Activated naive CD8-positive, alpha-beta T cell (primary cell): ENCODE measurements at regions not wholly inside any gene's neighbourhood (a gene's known extent, or its start where the extent isn't known, plus 50 kb on each side); places are given as distances from the start of the nearest gene placed in this dataset.

Experiments used
- H3K27ac Mint-ChIP-seq: one replicate; pipeline ENCODE4 v1.8.0; 2021; ENCODE audit warnings: mixed read lengths
- H3K27me3 Mint-ChIP-seq: one replicate; pipeline ENCODE4 v1.8.0; 2021; ENCODE audit warnings: mixed read lengths
- H3K36me3 Mint-ChIP-seq: one replicate; pipeline ENCODE4 v1.8.0; 2021; ENCODE audit warnings: mixed read lengths
- H3K4me1 Mint-ChIP-seq: one replicate; pipeline ENCODE4 v1.8.0; 2021; ENCODE audit warnings: low read depth, mixed read lengths
- H3K4me3 Mint-ChIP-seq: one replicate; pipeline ENCODE4 v1.8.0; 2021; ENCODE audit warnings: mild to moderate bottlenecking, mixed read lengths
- H3K9me3 Mint-ChIP-seq: one replicate; pipeline ENCODE4 v1.8.0; 2021; ENCODE audit warnings: low read depth, mixed read lengths

- Mint-ChIP-seq H3K4me1 (no peaks in the 10 kb centered on the region), H3K4me3 (no peak overlapping the region), H3K36me3 (no peaks in the 10 kb centered on the region), H3K27me3 (peaks cover 7% of the 10 kb centered on the region), H3K9me3 (no peaks in the 10 kb centered on the region), H3K27ac (no peak overlapping the region)
Measured at GRCh38 chr18:77702686-77703085, 453.0 kb downstream of the GALR1 start.

GRCh38 chr18:77705301-77705700, 455.7 kb downstream of the GALR1 start:
- Mint-ChIP-seq H3K27me3 (peaks cover 11% of the 10 kb centered on the region), H3K27ac (no peak overlapping the region), H3K36me3 (no peaks in the 10 kb centered on the region)

GRCh38 chr18:77708826-77709506, 459.3 kb downstream of the GALR1 start:
- H3K9me3 Mint-ChIP-seq = peaks cover 6% of the 10 kb centered on the region
- no peak overlapping the region for H3K27ac Mint-ChIP-seq
- no peaks in the 10 kb centered on the region for H3K36me3 Mint-ChIP-seq
- H3K27me3 Mint-ChIP-seq = peaks cover 11% of the 10 kb centered on the region
- no peaks in the 10 kb centered on the region for H3K4me1 Mint-ChIP-seq
- H3K4me3 Mint-ChIP-seq = no peak overlapping the region

More at GRCh38 chr18:77705301-77705700, 455.7 kb downstream of the GALR1 start:
- Mint-ChIP-seq H3K9me3 (peaks cover 6% of the 10 kb centered on the region), H3K4me1 (no peaks in the 10 kb centered on the region), H3K4me3 (no peak overlapping the region)

GRCh38 chr18:77711096-77711495, 461.4 kb downstream of the GALR1 start:
- no peaks in the 10 kb centered on the region for H3K36me3 Mint-ChIP-seq
- no peak overlapping the region for H3K4me3 Mint-ChIP-seq
- H3K27me3 Mint-ChIP-seq = peaks cover 10% of the 10 kb centered on the region
- H3K27ac Mint-ChIP-seq = no peak overlapping the region
- no peaks in the 10 kb centered on the region for H3K4me1 Mint-ChIP-seq
- peaks cover 6% of the 10 kb centered on the region for H3K9me3 Mint-ChIP-seq

GRCh38 chr18:77714716-77715115, 465.1 kb downstream of the GALR1 start:
- Mint-ChIP-seq H3K36me3 (no peaks in the 10 kb centered on the region), H3K27me3 (peaks cover 15% of the 10 kb centered on the region), H3K27ac (no peak overlapping the region), H3K4me3 (no peak overlapping the region), H3K4me1 (no peaks in the 10 kb centered on the region), H3K9me3 (no peaks in the 10 kb centered on the region)

GRCh38 chr18:77716282-77716681, 466.6 kb downstream of the GALR1 start:
- no peak overlapping the region for H3K4me3 Mint-ChIP-seq
- no peaks in the 10 kb centered on the region for H3K36me3 Mint-ChIP-seq
- H3K4me1 Mint-ChIP-seq = no peaks in the 10 kb centered on the region
- H3K27me3 Mint-ChIP-seq = peaks cover 16% of the 10 kb centered on the region
- no peaks in the 10 kb centered on the region for H3K9me3 Mint-ChIP-seq
- no peak overlapping the region for H3K27ac Mint-ChIP-seq

- Mint-ChIP-seq H3K27ac (no peak overlapping the region), H3K27me3 (peaks cover 8% of the 10 kb centered on the region), H3K9me3 (no peaks in the 10 kb centered on the region), H3K4me3 (no peak overlapping the region), H3K36me3 (no peaks in the 10 kb centered on the region), H3K4me1 (no peaks in the 10 kb centered on the region)
Measured at GRCh38 chr18:77733292-77733903, 483.8 kb downstream of the GALR1 start.

GRCh38 chr18:77736842-77737241, 487.2 kb downstream of the GALR1 start:
- Mint-ChIP-seq H3K9me3 (no peaks in the 10 kb centered on the region), H3K36me3 (no peaks in the 10 kb centered on the region), H3K4me1 (no peaks in the 10 kb centered on the region), H3K27ac (no peak overlapping the region), H3K4me3 (no peak overlapping the region), H3K27me3 (peaks cover 11% of the 10 kb centered on the region)

GRCh38 chr18:77737405-77737804, 487.8 kb downstream of the GALR1 start:
- Mint-ChIP-seq H3K4me1 (no peaks in the 10 kb centered on the region), H3K27me3 (peaks cover 11% of the 10 kb centered on the region), H3K27ac (no peak overlapping the region), H3K9me3 (no peaks in the 10 kb centered on the region), H3K4me3 (no peak overlapping the region), H3K36me3 (no peaks in the 10 kb centered on the region)

- Mint-ChIP-seq H3K27ac (no peak overlapping the region), H3K9me3 (no peaks in the 10 kb centered on the region), H3K27me3 (peaks cover 7% of the 10 kb centered on the region), H3K4me3 (no peak overlapping the region), H3K36me3 (peaks cover 2% of the 10 kb centered on the region), H3K4me1 (no peaks in the 10 kb centered on the region)
Measured at GRCh38 chr18:77749089-77749488, 499.4 kb downstream of the GALR1 start.

GRCh38 chr18:77750006-77750405, 500.4 kb downstream of the GALR1 start:
- Mint-ChIP-seq H3K27me3 (peaks cover 7% of the 10 kb centered on the region), H3K36me3 (peaks cover 2% of the 10 kb centered on the region), H3K27ac (no peak overlapping the region), H3K4me1 (no peaks in the 10 kb centered on the region), H3K4me3 (no peak overlapping the region), H3K9me3 (no peaks in the 10 kb centered on the region)

- Mint-ChIP-seq H3K4me1 (no peaks in the 10 kb centered on the region), H3K9me3 (no peaks in the 10 kb centered on the region), H3K36me3 (peaks cover 2% of the 10 kb centered on the region), H3K27me3 (peaks cover 7% of the 10 kb centered on the region), H3K4me3 (no peak overlapping the region), H3K27ac (no peak overlapping the region)
Measured at GRCh38 chr18:77754475-77755044, 504.9 kb downstream of the GALR1 start.

GRCh38 chr18:77755187-77755586, 505.5 kb downstream of the GALR1 start:
- Mint-ChIP-seq H3K4me1 (no peaks in the 10 kb centered on the region), H3K27ac (no peak overlapping the region), H3K36me3 (peaks cover 2% of the 10 kb centered on the region), H3K9me3 (no peaks in the 10 kb centered on the region), H3K27me3 (peaks cover 7% of the 10 kb centered on the region), H3K4me3 (no peak overlapping the region)

- Mint-ChIP-seq H3K4me1 (no peaks in the 10 kb centered on the region), H3K36me3 (no peaks in the 10 kb centered on the region), H3K27ac (no peak overlapping the region), H3K9me3 (no peaks in the 10 kb centered on the region), H3K4me3 (no peak overlapping the region), H3K27me3 (peaks cover 8% of the 10 kb centered on the region)
Measured at GRCh38 chr18:77761332-77761731, 511.7 kb downstream of the GALR1 start.

GRCh38 chr18:77762014-77762413, 512.4 kb downstream of the GALR1 start:
- Mint-ChIP-seq H3K4me3 (no peak overlapping the region), H3K27ac (no peak overlapping the region), H3K27me3 (peaks cover 8% of the 10 kb centered on the region), H3K4me1 (no peaks in the 10 kb centered on the region), H3K36me3 (no peaks in the 10 kb centered on the region), H3K9me3 (no peaks in the 10 kb centered on the region)
